GM12878 (cell line): ENCODE measurements at regions not wholly inside any gene's neighbourhood (a gene's known extent, or its start where the extent isn't known, plus 50 kb on each side); places are given as distances from the start of the nearest gene placed in this dataset.

Source experiments
- ATAC-seq: fragments of 200-7000 bp; cut with Tn5 transposase; 3 replicates; pipeline ENCODE4 v1.9.1; 2020; ENCODE audit warnings: mild to moderate bottlenecking, moderate library complexity
- BruUV-seq: library from RNA; stranded (reverse); fragments of 400-500 nt; replicated peaks from 2 replicates; lab custom pipeline; 2021; lab: Mats Ljungman, UMichigan
- CTCF ChIA-PET: fragments of 300-600 bp; sonication (Branson Sonifier 250); formaldehyde crosslinking; extraction: SDS; loops from one replicate; lab custom pipeline; 2021; ENCODE audit warnings: inconsistent platforms; lab: Yijun Ruan, JAX
- POLR2A ChIA-PET: fragments of 350-600 bp; formaldehyde crosslinking; extraction: SDS; loops from one replicate; lab custom pipeline; 2021; ENCODE audit warnings: inconsistent platforms; lab: Charles Lee
- RAD21 ChIA-PET: fragments of 300-600 bp; sonication (Branson Sonifier 250); formaldehyde crosslinking; loops from one replicate; lab custom pipeline; 2023; ENCODE audit warnings: antibody characterized with exemption; ENCODE audit not compliant: unreplicated experiment; lab: Charles Lee
- SMC1A ChIA-PET: fragments of 300-600 bp; sonication (Branson Sonifier 250); formaldehyde crosslinking; loops from one replicate; lab custom pipeline; 2023; ENCODE audit not compliant: unreplicated experiment, uncharacterized antibody; lab: Charles Lee
- DNase-seq: peaks from one replicate; pipeline ENCODE4 v3.0.0-alpha.2; 2011; ENCODE audit warnings: low read depth, low spot score
- FAIRE-seq: peaks from 3 replicates; lab custom pipeline; 2011; peaks lifted over from hg19 to GRCh38; lab: Jason Lieb, UNC
- H2AFZ ChIP-seq: 2 replicates; pipeline ENCODE4 v1.6.0; 2011; ENCODE audit warnings: low read depth, low read length, control low read depth; ENCODE audit not compliant: control insufficient read depth
- H3K27ac ChIP-seq: 2 replicates; pipeline ENCODE4 v1.5.1; 2011; ENCODE audit warnings: control low read depth; ENCODE audit not compliant: control insufficient read depth, insufficient read depth
- H3K27me3 ChIP-seq, 2 experiments: replicated peaks in 1 of 2; 2 replicates each; pipeline versions ENCODE4 v1.6.0 to v1.6.1; 2011; ENCODE audit warnings: low read length in 1 of 2; ENCODE audit not compliant: control insufficient read depth in 2 of 2, insufficient read depth in 2 of 2
- H3K36me3 ChIP-seq, 2 experiments: 2 replicates each; pipeline ENCODE4 v1.5.1; 2011; ENCODE audit warnings: low read length in 1 of 2; ENCODE audit not compliant: control insufficient read depth in 2 of 2, insufficient read depth in 2 of 2
- H3K4me1 ChIP-seq: 2 replicates; pipeline ENCODE4 v1.6.1; 2011; ENCODE audit warnings: mild to moderate bottlenecking, low read length, moderate library complexity, mixed read lengths; ENCODE audit not compliant: control insufficient read depth, insufficient read depth
- H3K4me2 ChIP-seq: 2 replicates; pipeline ENCODE4 v1.6.0; 2011; ENCODE audit warnings: control low read depth; ENCODE audit not compliant: control insufficient read depth, insufficient read depth
- H3K4me3 ChIP-seq: fragments of 200-600 bp; sonication (generic); 2 replicates; pipeline ENCODE4 v1.5.1; 2016
- H3K79me2 ChIP-seq: 2 replicates; pipeline ENCODE4 v1.6.0; 2011; ENCODE audit warnings: low read length; ENCODE audit not compliant: control insufficient read depth, insufficient read depth
- H3K9ac ChIP-seq: 2 replicates; pipeline ENCODE4 v1.8.0; 2011; ENCODE audit warnings: low read length, control low read depth, mixed read lengths; ENCODE audit not compliant: control insufficient read depth, insufficient read depth
- H3K9me3 ChIP-seq: replicated peaks from 3 replicates; pipeline ENCODE4 v1.5.1; 2011; ENCODE audit warnings: mild to moderate bottlenecking, low read length; ENCODE audit not compliant: control insufficient read depth, insufficient read depth
- H4K20me1 ChIP-seq: 2 replicates; pipeline ENCODE4 v1.6.0; 2011; ENCODE audit not compliant: control insufficient read depth, insufficient read depth
- CBX5 ChIP-seq: sonication (generic); IDR thresholded peaks from 2 replicates; pipeline ENCODE4 v1.6.1; 2016; ENCODE audit warnings: low read depth, moderate library complexity, mild to moderate bottlenecking, inconsistent platforms
- ESRRA ChIP-seq: IDR thresholded peaks from 2 replicates; pipeline ENCODE4 v1.6.1; 2012; ENCODE audit warnings: mild to moderate bottlenecking, low read length, improper control_type of control experiment
- FOXK2 ChIP-seq: fragments of 450-650 bp; IDR thresholded peaks from 2 replicates; pipeline ENCODE4 v1.6.1; 2017; ENCODE audit warnings: mild to moderate bottlenecking, moderate library complexity
- GABPA ChIP-seq: IDR thresholded peaks from 2 replicates; pipeline ENCODE4 v1.6.1; 2014; ENCODE audit warnings: antibody characterized with exemption, low read depth, mild to moderate bottlenecking, inconsistent platforms
- HDAC2 ChIP-seq: fragments of 200-600 bp; sonication (generic); IDR thresholded peaks from 2 replicates; pipeline ENCODE4 v1.6.1; 2017
- RAD51 ChIP-seq: fragments of 450-650 bp; IDR thresholded peaks from 2 replicates; pipeline ENCODE4 v1.6.1; 2016; ENCODE audit warnings: moderate library complexity, mild to moderate bottlenecking, inconsistent platforms
- YY1 ChIP-seq: IDR thresholded peaks from 2 replicates; pipeline ENCODE4 v1.6.1; 2011; ENCODE audit warnings: low read depth, mild to moderate bottlenecking, low read length
- ZZZ3 ChIP-seq: IDR thresholded peaks from 2 replicates; pipeline ENCODE4 v1.6.1; 2011; ENCODE audit warnings: low read depth; ENCODE audit not compliant: control insufficient read depth, insufficient read length
- WGBS: methylation state at CpG from one replicate; pipeline ENCODE4 v1.1.6; 2016; ENCODE audit warnings: low lambda C conversion rate; ENCODE audit not compliant: insufficient replicate concordance, insufficient coverage; ENCODE audit errors: missing lambda C conversion rate; 5-methylcytosine and 5-hydroxymethylcytosine counted together
- in situ Hi-C: fragments of 300-500 bp; cut with MboI; formaldehyde crosslinking; loops from 9 replicates; pipeline ENCODE4 v1.14.3; 2018; ENCODE audit warnings: mixed read lengths
- intact Hi-C: fragments of 100-400 bp; cut with micrococcal nuclease; formaldehyde crosslinking; loops from one replicate; pipeline ENCODE4 v1.14.2; 2022; ENCODE audit not compliant: unreplicated experiment
- TF ChIP-seq, protein P1 (sequence below): IDR thresholded peaks from 2 replicates; pipeline ENCODE4 v1.6.1; 2012; ENCODE audit warnings: low read length, inconsistent platforms
- TF ChIP-seq, protein P2 (sequence below): IDR thresholded peaks from 2 replicates; pipeline ENCODE4 v1.6.1; 2011; ENCODE audit warnings: mild to moderate bottlenecking, low read depth, low read length, moderate library complexity; ENCODE audit not compliant: insufficient replicate concordance
- TF ChIP-seq, protein P3 (sequence below): fragments of 450-650 bp; IDR thresholded peaks from 2 replicates; pipeline ENCODE4 v1.6.1; 2017; ENCODE audit warnings: antibody characterized with exemption, mild to moderate bottlenecking, moderate library complexity
- TF ChIP-seq, protein P4 (sequence below): fragments of 450-650 bp; IDR thresholded peaks from 2 replicates; pipeline ENCODE4 v1.6.1; 2017; ENCODE audit warnings: mild to moderate bottlenecking, low read depth, inconsistent platforms; ENCODE audit not compliant: poor library complexity, severe bottlenecking
- TF ChIP-seq, protein P5 (sequence below), 3 experiments: IDR thresholded peaks in 2 of 3; conservative IDR thresholded peaks in 1 of 3; 2 replicates each; pipeline ENCODE4 v1.5.1; 2011; ENCODE audit warnings: low read depth in 3 of 3, low read length in 3 of 3, mild to moderate bottlenecking in 3 of 3, control low read depth in 2 of 3, moderate library complexity in 2 of 3, inconsistent platforms in 1 of 3, mixed read lengths in 1 of 3; ENCODE audit not compliant: control insufficient read depth in 2 of 3, insufficient read depth in 1 of 3; ENCODE audit errors: extremely low read depth in 1 of 3

DNA sequence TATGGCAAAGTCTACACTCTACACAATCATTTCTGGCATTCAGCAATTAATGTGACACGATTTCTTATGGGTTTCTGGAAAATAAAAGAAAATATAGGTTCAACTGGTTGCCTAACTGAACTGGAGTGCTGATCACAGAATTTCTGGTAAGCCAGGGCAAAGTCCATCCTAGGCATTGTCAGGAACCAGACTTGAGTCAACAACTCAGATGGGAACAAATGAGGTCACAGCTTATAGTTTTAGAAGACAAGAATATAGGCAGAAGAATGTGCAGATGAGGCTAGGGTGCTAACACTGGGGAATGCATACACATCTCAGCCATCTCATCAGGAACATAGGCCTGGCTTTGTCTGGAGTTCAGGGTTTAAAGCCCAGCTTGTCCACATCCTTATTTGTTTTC is 317.2 kb upstream of the ID2 start (continued):
- TF ChIP-seq CBX5 = no peak
- TF ChIP-seq, all 136 proteins: peak for 0

DNA sequence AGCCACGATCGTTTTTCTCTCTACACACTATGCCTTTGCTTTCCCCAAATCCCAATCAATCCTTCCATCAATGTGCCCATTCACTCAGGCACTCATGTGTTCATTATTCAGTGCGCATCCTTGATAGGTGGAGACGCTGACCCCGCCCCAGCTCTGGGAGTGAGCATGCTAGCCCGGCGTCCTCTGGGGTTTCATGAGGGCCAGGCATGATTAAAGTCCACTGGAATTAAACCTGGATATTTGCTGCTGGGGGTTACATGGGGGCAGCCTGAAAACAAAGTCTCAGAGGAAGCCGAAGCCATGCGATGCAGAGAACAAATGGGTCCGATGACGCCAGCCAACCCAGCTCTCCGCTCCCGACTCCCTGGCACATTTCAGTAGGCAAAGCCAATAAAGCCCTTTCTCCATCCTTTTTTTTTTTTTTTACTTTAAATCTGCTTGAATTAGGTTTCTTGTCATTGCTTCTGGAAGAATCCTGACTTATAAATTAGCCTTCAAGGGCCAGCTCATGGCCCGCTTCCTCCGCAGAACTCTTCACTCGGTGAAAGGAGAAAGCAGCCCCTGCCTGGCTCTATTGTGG is 316.4 kb upstream of the ID2 start:
- no peaks in the 10 kb centered on the region; the same call in 2 of the 3 replicates for H3K9me3 ChIP-seq
- no peak overlapping the region for H3K27ac ChIP-seq
- ChIA-PET POLR2A (no interaction called here), RAD21 (interaction anchor here (1.0 kb wide), 1 partner anchor 51 kb away, joined by 3 read pairs; no protein-coding TSS in a partner anchor), CTCF (no interaction called here), SMC1A (interaction anchor here (1.0 kb wide), 1 partner anchor 19 kb away, joined by 3 read pairs; no protein-coding TSS in a partner anchor)
- no peak for ATAC-seq
- no peaks in the 10 kb centered on the region for H3K27me3 ChIP-seq
- intact Hi-C loops = no loop called here
- H3K79me2 ChIP-seq = no peaks in the 10 kb centered on the region
- H2AFZ ChIP-seq = no peak overlapping the region
- no peak for DNase-seq
- no peak overlapping the region for H3K4me2 ChIP-seq
- 92% methylated on average over 16 of the region's 16 CpGs for WGBS
- no peak overlapping the region for H3K9ac ChIP-seq
- no peak overlapping the region for H3K4me3 ChIP-seq
- no peak for FAIRE-seq
- H4K20me1 ChIP-seq = no peaks in the 10 kb centered on the region
- in situ Hi-C loops = no loop called here
- no peaks in the 10 kb centered on the region for H3K36me3 ChIP-seq
- H3K4me1 ChIP-seq = peaks cover 9% of the 10 kb centered on the region
- BruUV-seq = no TSS peak
- TF ChIP-seq YY1 (no peak), RAD51 (no peak), HDAC2 (no peak), FOXK2 (no peak), GABPA (no peak), ZZZ3 (no peak), ESRRA (no peak)
- TF ChIP-seq, protein P1, sequence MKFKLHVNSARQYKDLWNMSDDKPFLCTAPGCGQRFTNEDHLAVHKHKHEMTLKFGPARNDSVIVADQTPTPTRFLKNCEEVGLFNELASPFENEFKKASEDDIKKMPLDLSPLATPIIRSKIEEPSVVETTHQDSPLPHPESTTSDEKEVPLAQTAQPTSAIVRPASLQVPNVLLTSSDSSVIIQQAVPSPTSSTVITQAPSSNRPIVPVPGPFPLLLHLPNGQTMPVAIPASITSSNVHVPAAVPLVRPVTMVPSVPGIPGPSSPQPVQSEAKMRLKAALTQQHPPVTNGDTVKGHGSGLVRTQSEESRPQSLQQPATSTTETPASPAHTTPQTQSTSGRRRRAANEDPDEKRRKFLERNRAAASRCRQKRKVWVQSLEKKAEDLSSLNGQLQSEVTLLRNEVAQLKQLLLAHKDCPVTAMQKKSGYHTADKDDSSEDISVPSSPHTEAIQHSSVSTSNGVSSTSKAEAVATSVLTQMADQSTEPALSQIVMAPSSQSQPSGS = no peak
- TF ChIP-seq, protein P2, sequence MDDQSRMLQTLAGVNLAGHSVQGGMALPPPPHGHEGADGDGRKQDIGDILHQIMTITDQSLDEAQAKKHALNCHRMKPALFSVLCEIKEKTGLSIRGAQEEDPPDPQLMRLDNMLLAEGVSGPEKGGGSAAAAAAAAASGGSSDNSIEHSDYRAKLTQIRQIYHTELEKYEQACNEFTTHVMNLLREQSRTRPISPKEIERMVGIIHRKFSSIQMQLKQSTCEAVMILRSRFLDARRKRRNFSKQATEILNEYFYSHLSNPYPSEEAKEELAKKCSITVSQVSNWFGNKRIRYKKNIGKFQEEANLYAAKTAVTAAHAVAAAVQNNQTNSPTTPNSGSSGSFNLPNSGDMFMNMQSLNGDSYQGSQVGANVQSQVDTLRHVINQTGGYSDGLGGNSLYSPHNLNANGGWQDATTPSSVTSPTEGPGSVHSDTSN = no peak
- TF ChIP-seq, protein P3, sequence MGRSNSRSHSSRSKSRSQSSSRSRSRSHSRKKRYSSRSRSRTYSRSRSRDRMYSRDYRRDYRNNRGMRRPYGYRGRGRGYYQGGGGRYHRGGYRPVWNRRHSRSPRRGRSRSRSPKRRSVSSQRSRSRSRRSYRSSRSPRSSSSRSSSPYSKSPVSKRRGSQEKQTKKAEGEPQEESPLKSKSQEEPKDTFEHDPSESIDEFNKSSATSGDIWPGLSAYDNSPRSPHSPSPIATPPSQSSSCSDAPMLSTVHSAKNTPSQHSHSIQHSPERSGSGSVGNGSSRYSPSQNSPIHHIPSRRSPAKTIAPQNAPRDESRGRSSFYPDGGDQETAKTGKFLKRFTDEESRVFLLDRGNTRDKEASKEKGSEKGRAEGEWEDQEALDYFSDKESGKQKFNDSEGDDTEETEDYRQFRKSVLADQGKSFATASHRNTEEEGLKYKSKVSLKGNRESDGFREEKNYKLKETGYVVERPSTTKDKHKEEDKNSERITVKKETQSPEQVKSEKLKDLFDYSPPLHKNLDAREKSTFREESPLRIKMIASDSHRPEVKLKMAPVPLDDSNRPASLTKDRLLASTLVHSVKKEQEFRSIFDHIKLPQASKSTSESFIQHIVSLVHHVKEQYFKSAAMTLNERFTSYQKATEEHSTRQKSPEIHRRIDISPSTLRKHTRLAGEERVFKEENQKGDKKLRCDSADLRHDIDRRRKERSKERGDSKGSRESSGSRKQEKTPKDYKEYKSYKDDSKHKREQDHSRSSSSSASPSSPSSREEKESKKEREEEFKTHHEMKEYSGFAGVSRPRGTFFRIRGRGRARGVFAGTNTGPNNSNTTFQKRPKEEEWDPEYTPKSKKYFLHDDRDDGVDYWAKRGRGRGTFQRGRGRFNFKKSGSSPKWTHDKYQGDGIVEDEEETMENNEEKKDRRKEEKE = no peak
- TF ChIP-seq, protein P4, sequence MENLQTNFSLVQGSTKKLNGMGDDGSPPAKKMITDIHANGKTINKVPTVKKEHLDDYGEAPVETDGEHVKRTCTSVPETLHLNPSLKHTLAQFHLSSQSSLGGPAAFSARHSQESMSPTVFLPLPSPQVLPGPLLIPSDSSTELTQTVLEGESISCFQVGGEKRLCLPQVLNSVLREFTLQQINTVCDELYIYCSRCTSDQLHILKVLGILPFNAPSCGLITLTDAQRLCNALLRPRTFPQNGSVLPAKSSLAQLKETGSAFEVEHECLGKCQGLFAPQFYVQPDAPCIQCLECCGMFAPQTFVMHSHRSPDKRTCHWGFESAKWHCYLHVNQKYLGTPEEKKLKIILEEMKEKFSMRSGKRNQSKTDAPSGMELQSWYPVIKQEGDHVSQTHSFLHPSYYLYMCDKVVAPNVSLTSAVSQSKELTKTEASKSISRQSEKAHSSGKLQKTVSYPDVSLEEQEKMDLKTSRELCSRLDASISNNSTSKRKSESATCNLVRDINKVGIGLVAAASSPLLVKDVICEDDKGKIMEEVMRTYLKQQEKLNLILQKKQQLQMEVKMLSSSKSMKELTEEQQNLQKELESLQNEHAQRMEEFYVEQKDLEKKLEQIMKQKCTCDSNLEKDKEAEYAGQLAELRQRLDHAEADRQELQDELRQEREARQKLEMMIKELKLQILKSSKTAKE = no peak
- TF ChIP-seq, protein P5, sequence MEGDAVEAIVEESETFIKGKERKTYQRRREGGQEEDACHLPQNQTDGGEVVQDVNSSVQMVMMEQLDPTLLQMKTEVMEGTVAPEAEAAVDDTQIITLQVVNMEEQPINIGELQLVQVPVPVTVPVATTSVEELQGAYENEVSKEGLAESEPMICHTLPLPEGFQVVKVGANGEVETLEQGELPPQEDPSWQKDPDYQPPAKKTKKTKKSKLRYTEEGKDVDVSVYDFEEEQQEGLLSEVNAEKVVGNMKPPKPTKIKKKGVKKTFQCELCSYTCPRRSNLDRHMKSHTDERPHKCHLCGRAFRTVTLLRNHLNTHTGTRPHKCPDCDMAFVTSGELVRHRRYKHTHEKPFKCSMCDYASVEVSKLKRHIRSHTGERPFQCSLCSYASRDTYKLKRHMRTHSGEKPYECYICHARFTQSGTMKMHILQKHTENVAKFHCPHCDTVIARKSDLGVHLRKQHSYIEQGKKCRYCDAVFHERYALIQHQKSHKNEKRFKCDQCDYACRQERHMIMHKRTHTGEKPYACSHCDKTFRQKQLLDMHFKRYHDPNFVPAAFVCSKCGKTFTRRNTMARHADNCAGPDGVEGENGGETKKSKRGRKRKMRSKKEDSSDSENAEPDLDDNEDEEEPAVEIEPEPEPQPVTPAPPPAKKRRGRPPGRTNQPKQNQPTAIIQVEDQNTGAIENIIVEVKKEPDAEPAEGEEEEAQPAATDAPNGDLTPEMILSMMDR (IDR thresholded peaks at IDR 0.05 in 2 of 3, conservative IDR thresholded peaks at IDR 0.05 in 1 of 3; ENCODE audit: control insufficient read depth in 2 of 3, extremely low read depth in 1 of 3, insufficient read depth in 1 of 3, low read depth in 3 of 3, low read length in 3 of 3) = no peak
